LNCAP (cell line): ENCODE measurements at regions not wholly inside any gene's neighbourhood (a gene's known extent, or its start where the extent isn't known, plus 50 kb on each side); places are given as distances from the start of the nearest gene placed in this dataset.

Experiments
- TF ChIP-seq, protein P1 (sequence below): fragments of 450-650 bp; IDR thresholded peaks from 2 replicates; pipeline ENCODE4 v1.5.1; 2017; ENCODE audit warnings: mild to moderate bottlenecking

DNA sequence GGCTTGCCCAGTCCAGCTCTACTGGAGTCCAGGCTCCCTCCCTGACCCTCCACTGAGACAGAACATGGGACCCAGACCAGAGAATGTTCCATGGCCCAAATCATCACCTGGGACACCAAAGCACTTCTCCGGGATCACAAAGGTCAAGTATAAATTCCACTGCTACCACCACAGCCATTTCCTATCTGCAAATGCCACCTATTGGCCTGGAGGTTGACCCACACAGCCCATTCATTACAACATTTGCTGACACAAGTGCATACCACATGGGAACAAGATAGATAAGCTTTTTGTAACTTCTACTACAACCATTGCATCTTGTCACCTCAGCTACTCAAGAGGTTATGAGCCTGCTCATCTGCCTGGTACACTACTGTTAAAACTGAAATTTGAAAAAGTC, 126.8 kb upstream of the NECTIN3 start:
- TF ChIP-seq, protein P1, sequence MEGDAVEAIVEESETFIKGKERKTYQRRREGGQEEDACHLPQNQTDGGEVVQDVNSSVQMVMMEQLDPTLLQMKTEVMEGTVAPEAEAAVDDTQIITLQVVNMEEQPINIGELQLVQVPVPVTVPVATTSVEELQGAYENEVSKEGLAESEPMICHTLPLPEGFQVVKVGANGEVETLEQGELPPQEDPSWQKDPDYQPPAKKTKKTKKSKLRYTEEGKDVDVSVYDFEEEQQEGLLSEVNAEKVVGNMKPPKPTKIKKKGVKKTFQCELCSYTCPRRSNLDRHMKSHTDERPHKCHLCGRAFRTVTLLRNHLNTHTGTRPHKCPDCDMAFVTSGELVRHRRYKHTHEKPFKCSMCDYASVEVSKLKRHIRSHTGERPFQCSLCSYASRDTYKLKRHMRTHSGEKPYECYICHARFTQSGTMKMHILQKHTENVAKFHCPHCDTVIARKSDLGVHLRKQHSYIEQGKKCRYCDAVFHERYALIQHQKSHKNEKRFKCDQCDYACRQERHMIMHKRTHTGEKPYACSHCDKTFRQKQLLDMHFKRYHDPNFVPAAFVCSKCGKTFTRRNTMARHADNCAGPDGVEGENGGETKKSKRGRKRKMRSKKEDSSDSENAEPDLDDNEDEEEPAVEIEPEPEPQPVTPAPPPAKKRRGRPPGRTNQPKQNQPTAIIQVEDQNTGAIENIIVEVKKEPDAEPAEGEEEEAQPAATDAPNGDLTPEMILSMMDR = no peak

DNA sequence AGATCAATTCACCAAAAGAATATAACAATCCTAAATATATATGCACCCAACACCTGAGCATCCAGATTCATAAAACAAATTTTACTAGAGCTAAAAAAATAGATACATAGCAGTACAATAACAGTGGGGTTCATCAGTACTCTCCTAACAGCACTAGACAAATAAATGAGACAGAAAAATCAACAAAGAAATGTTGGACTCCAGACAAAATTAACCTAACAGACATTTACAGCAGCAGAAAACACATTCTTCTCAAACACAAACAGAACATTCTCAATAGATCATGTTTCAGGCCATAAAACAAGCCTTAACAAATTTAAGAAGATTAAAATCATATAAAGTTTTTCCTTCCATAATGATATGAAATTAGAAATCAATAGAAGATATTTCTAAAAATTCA, 124.8 kb upstream of the NECTIN3 start:
- TF ChIP-seq, protein P1 = no peak

DNA sequence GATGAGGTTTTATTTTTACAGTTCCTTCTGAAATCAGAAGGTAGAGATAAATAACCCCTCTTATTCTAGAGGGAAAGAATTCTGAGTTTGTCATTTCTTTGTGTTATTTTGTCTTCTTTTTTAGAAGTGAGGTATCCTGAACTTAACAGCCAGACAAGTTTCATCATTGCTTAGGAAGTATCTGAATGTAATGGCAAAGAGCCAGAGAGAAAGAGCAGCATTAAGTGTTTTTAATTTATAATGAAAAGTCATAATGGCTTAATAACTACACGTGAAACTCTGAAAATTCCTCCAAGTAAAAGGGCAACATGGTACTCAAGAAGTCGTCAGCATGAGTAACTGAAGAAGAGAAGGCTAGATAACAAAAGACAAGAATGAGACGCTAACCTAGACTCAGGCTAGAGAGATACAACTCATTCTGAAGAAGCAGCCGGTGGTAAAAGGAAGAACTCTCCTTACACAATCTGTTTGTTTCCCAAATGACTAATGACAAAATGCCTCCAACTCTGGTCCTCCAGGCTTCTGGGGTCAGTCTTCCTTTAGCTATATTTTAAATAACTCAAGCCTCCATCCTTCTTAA, 116.2 kb upstream of the NECTIN3 start:
- TF ChIP-seq, protein P1 = no peak

DNA sequence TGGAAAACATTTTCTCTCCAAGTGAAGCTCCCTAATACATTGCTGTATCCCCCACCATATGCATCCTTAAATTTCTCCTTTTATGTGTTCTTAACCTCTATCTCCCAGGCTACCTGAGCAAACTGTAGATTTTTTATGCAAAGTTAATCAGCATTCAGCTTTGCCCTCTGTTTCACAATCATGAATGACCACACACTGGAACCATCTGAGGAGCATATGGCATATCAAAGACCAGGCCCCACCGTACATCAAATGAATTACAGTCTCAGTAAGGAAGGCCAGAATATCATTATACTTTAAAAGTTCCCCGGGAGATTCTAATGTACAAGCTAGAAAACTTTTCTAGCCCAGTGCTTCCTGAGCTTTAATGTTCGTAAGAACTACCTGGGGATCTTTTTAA, 115.5 kb upstream of the NECTIN3 start:
- TF ChIP-seq, protein P1 = no peak

DNA sequence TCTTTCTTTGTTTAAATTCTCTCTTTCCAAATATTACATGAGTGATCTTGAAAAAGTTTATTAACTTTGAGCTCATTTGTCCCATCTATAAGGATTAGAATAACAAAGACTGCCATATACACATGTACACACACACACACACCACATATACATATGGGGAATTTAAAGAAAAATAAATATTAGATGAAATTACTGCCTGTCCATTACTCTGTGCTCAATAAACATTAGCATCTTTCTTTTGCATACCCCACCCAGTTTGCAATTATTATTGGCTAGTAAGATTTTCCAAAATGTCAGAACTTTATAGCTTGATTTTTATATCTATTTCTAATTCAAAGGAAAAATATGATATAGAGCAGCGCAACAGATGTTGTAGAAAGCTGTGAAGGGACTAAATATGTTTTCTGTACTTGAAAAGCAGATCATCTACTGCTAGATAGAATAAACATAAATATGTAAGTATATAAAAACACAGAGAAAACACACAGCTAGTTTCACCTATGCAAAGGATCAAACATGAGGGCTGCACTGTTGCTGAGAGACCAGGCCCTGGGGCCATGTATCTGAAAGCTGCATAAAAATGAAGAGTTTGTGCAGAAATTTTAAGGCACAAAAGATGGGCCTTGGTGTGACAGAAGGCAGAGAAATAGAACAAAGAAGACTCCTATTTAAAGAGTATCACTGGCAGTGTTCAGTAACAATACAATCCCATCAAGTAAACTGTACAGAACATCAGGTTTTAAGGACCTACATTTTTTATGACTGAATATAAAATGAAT, 114.2 kb upstream of the NECTIN3 start:
- TF ChIP-seq, protein P1 = no peak

DNA sequence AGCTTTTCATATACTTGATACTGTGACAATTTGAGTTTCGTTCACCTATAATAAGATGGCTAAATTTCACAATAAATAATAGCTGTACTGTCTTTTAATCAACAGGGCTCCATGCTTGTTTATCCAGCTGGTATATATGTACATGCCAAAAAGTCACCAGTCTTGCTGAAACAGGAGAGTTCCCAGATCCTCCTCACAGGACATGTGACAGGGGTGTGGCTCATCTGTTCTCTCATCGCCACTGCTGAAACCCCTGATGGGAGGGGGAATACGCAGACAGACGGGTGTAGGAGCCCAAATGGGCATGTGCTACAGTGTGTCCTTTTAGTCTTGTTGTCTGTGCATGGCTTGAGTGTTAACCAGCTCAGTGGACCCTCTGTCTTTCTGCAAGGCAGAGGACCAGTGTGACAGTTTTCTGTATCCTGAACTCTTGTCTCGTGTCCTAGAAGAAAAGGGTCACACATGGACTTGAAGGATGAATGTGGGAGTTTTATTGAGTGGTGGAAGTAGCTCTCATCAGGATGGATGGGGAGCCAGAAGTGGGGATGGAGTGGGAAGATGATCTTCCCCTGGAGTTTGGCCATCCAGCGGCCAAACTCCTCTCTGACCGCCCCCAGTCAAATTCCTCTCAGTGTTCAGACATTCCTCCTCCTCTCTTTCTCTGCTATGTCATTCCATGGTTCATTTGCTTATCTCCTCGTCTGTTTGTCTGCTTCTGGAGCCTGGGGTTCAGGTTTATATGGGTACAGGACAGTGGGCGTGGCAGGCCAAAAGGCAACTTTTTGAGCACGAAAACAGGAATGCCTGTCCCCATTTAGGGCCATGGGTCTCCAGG, 113.1 kb upstream of the NECTIN3 start:
- TF ChIP-seq, protein P1 = no peak

DNA sequence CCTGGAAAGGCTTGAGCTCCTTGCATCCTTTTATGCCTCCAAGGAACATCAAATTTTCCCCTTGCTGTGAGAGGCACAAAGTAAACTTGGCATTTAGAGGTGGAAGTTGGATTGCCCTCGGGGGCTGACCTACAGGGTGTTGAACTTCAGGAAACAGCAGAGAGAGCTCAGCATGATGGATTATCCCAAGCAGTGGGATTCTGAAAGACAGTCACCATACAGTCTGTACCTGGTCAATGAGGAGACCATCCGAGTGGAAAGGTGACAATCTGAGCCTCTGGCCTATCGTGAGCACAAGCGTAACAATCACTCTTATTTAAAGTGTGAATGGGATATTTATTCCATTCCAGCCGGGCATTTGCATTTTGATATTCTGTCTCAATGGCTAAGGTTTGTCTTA, 105.6 kb upstream of the NECTIN3 start:
- TF ChIP-seq, protein P1 = no peak
